Tibial nerve (tissue), 3 donors: ENCODE measurements at regions not wholly inside any gene's neighbourhood (a gene's known extent, or its start where the extent isn't known, plus 50 kb on each side); places are given as distances from the start of the nearest gene placed in this dataset.

ENCODE experiments used
- CTCF ChIP-seq, 5 experiments: fragments of 200-600 bp in 3 of 5; fragments of 450-650 bp in 2 of 5; sonication (generic) in 3 of 5; IDR thresholded peaks; one replicate each; pipeline ENCODE4 v1.5.1; 2016 to 2019; ENCODE audit warnings: antibody characterized with exemption in 5 of 5, mild to moderate bottlenecking in 3 of 5, moderate library complexity in 2 of 5
- POLR2A ChIP-seq, 2 donors: fragments of 450-650 bp; IDR thresholded peaks; one replicate each; pipeline ENCODE4 v1.6.1; 2017; ENCODE audit warnings: antibody characterized with exemption in 2 of 2, mild to moderate bottlenecking in 2 of 2, moderate library complexity in 2 of 2

GRCh38 chr9:87010626-87011025, 63.3 kb upstream of the GAS1 start:
- TF ChIP-seq POLR2A (IDR thresholded peaks at IDR 0.05): no peak
- no peak for TF ChIP-seq CTCF (IDR thresholded peaks at IDR 0.05)
